ENCODE measurements at regions not wholly inside any gene's neighbourhood (a gene's known extent, or its start where the extent isn't known, plus 50 kb on each side); places are given as distances from the start of the nearest gene placed in this dataset.

DNA sequence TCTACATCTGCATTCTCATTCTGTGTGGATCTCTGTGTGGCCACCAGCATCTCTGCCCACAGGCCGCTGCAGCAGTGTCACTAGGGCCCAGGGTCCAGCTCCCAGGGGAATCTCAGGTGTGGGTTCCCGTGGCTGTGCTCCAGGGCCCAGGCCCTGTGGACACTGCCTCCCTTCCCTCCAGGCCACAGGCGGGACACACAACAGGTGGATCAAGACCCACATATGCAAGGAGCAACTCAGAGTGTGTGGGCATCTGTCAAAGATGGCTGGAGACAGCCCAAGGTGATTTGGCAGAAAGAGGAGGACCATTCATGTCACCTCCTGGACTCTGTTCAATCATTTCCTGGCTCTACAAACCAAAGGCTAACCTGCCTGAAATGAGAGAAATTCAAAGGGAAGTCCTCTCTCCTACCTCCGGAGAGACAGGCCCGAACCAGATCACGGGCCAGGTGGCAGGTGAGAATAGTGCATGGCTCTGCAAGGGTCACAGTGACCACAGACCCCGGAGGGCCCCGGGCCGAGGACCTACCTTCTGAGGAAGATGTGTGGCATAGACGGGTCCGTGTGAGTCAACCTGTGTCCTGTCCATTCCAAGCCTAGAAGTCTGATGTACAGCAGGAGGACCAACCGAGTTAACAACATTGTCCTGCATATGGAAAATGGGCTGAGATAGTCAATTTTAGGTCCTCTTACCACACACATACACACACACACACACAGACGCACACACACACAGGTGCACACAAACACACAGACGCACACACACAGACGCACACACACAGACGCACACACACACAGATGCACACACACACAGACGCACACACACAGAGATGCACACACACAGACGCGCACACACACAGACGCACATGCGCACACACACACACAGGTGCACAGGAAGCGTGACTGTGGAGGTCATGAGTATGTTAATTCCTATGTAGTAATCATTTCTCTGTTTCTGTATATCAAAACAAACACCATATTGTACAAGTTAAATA, 1068.5 kb downstream of the BRD1 start:
- H3K4me2 ChIP-seq (ENCODE audit: low read depth, low read length), result no peak overlapping the region
- H3K27me3 ChIP-seq (ENCODE audit: control insufficient read depth in 1 of 2, insufficient read depth in 2 of 2, low read length in 2 of 2), result no peaks in the 10 kb centered on the region
- no peaks in the 10 kb centered on the region for H3K4me1 ChIP-seq (ENCODE audit: insufficient read depth, low read length)
- intact Hi-C loops (cut with micrococcal nuclease; ENCODE audit: unreplicated experiment), result no loop called here
- in situ Hi-C loops (cut with HindIII; ENCODE audit: extremely low pct_ligation_motif_present, low pct_unique_long_range_greater_than_20kb), result no loop called here
- H3K79me2 ChIP-seq (ENCODE audit: insufficient read depth, low read length), result no peaks in the 10 kb centered on the region
- BruUV-seq (replicated peaks), result no TSS peak
- ChIA-PET CTCF (ENCODE audit: low intra/inter-chr PET ratio, low total read pairs) (no interaction called here), POLR2A (no interaction called here)
- no peak overlapping the region for H3K27ac ChIP-seq (ENCODE audit: extremely low read length, insufficient read depth, low read length)
- no peak overlapping the region for H3K9ac ChIP-seq (ENCODE audit: insufficient read depth, low read depth, low read length)
- H4K20me1 ChIP-seq (ENCODE audit: insufficient read depth, low read length), result peaks cover 3% of the 10 kb centered on the region; the same call in 1 of the 2 replicates
- DNase-seq (ENCODE audit: low spot score) (no peak), ATAC-seq (no peak), FAIRE-seq (no peak)
- H2AFZ ChIP-seq (ENCODE audit: low read length), result no peak overlapping the region
- TF ChIP-seq, protein P1, sequence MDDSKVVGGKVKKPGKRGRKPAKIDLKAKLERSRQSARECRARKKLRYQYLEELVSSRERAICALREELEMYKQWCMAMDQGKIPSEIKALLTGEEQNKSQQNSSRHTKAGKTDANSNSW (CRISPR knock-in tag; IDR thresholded peaks at IDR 0.05; ENCODE audit: borderline replicate concordance), result no peak
- TF ChIP-seq ZNF562 (CRISPR knock-in tag; IDR thresholded peaks at IDR 0.05; ENCODE audit: borderline replicate concordance), result no peak
- no peak for TF ChIP-seq ZNF766 (CRISPR knock-in tag; IDR thresholded peaks at IDR 0.05; ENCODE audit: borderline replicate concordance)
- no peak for TF ChIP-seq MAFK (conservative IDR thresholded peaks at IDR 0.05 in 1 of 2, IDR thresholded peaks at IDR 0.05 in 1 of 2; ENCODE audit: low read length in 2 of 2)
- TF ChIP-seq, protein P2, sequence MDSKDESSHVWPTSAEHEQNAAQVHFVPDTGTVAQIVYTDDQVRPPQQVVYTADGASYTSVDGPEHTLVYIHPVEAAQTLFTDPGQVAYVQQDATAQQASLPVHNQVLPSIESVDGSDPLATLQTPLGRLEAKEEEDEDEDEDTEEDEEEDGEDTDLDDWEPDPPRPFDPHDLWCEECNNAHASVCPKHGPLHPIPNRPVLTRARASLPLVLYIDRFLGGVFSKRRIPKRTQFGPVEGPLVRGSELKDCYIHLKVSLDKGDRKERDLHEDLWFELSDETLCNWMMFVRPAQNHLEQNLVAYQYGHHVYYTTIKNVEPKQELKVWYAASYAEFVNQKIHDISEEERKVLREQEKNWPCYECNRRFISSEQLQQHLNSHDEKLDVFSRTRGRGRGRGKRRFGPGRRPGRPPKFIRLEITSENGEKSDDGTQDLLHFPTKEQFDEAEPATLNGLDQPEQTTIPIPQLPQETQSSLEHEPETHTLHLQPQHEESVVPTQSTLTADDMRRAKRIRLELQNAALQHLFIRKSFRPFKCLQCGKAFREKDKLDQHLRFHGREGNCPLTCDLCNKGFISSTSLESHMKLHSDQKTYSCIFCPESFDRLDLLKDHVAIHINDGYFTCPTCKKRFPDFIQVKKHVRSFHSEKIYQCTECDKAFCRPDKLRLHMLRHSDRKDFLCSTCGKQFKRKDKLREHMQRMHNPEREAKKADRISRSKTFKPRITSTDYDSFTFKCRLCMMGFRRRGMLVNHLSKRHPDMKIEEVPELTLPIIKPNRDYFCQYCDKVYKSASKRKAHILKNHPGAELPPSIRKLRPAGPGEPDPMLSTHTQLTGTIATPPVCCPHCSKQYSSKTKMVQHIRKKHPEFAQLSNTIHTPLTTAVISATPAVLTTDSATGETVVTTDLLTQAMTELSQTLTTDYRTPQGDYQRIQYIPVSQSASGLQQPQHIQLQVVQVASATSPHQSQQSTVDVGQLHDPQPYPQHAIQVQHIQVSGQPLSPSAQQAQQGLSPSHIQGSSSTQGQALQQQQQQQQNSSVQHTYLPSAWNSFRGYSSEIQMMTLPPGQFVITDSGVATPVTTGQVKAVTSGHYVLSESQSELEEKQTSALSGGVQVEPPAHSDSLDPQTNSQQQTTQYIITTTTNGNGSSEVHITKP (CRISPR knock-in tag; IDR thresholded peaks at IDR 0.05; ENCODE audit: low read depth), result no peak
- TF ChIP-seq SP4 (CRISPR knock-in tag; IDR thresholded peaks at IDR 0.05), result no peak
- TF ChIP-seq, protein P3, sequence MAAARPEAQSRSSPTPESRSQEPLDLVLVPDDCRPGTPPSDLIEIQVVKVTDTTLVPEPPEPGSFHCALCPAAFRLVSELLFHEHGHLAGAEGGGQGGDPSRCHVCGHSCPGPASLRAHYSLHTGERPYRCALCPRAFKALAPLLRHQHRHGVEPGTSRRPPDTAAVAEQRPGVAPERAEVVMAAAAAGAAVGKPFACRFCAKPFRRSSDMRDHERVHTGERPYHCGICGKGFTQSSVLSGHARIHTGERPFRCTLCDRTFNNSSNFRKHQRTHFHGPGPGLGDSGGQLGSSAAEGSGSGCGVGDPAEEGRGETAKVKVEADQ (CRISPR knock-in tag; IDR thresholded peaks at IDR 0.05; ENCODE audit: borderline replicate concordance), result no peak
- TF ChIP-seq, protein P4, sequence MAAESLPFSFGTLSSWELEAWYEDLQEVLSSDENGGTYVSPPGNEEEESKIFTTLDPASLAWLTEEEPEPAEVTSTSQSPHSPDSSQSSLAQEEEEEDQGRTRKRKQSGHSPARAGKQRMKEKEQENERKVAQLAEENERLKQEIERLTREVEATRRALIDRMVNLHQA (CRISPR knock-in tag; IDR thresholded peaks at IDR 0.05), result no peak
- no peak for TF ChIP-seq ZFX (CRISPR knock-in tag; IDR thresholded peaks at IDR 0.05; ENCODE audit: low read depth)
- no peak for TF ChIP-seq ETV6 (CRISPR knock-in tag; conservative IDR thresholded peaks at IDR 0.05)
- no peak for TF ChIP-seq ZNF543 (CRISPR knock-in tag; IDR thresholded peaks at IDR 0.05)
- TF ChIP-seq RFXAP (CRISPR knock-in tag; IDR thresholded peaks at IDR 0.05; ENCODE audit: borderline replicate concordance), result no peak
- TF ChIP-seq, protein P5, sequence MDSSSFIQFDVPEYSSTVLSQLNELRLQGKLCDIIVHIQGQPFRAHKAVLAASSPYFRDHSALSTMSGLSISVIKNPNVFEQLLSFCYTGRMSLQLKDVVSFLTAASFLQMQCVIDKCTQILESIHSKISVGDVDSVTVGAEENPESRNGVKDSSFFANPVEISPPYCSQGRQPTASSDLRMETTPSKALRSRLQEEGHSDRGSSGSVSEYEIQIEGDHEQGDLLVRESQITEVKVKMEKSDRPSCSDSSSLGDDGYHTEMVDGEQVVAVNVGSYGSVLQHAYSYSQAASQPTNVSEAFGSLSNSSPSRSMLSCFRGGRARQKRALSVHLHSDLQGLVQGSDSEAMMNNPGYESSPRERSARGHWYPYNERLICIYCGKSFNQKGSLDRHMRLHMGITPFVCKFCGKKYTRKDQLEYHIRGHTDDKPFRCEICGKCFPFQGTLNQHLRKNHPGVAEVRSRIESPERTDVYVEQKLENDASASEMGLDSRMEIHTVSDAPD (CRISPR knock-in tag; IDR thresholded peaks at IDR 0.05), result no peak
- no peak for TF ChIP-seq ZFP82 (CRISPR knock-in tag; IDR thresholded peaks at IDR 0.05; ENCODE audit: borderline replicate concordance)
- no peak for TF ChIP-seq HNRNPH1 (optimal IDR thresholded peaks at IDR 0.05; ENCODE audit: low read depth, low read length)
- TF ChIP-seq NPAS2 (CRISPR knock-in tag; IDR thresholded peaks at IDR 0.05; ENCODE audit: borderline replicate concordance), result no peak
- H3K4me3 ChIP-seq (replicated peaks in 1 of 3; ENCODE audit: insufficient read depth in 1 of 3, low read depth in 2 of 3, low read length in 3 of 3), result no peak overlapping the region
- 72% methylated on average over 14 of the region's 22 CpGs for WGBS (ENCODE audit: low lambda C conversion rate)
- 0 out of 5 replicates have a peak, but pooled peaks cover 0 to 3% of the 10 kb centered on the region in 2 experiments for H3K36me3 ChIP-seq (replicated peaks in 1 of 2; ENCODE audit: control insufficient read depth in 1 of 2, insufficient read depth in 2 of 2, low read length in 2 of 2)
- no peaks in the 10 kb centered on the region for H3K9me3 ChIP-seq (ENCODE audit: low read length)

All from HepG2 (cell line).